HEK293 (cell line): ENCODE measurements at regions not wholly inside any gene's neighbourhood (a gene's known extent, or its start where the extent isn't known, plus 50 kb on each side); places are given as distances from the start of the nearest gene placed in this dataset.
A peak's percentile ranks its signal among the peaks of the same experiment; 100 is the strongest.

Experiments
- CTCF ChIA-PET: fragments of 350-600 bp; formaldehyde crosslinking; extraction: SDS; loops from one replicate; lab custom pipeline; 2021; ENCODE audit warnings: antibody characterized with exemption; lab: Yijun Ruan, JAX
- POLR2A ChIA-PET: fragments of 300-600 bp; formaldehyde crosslinking; extraction: SDS; loops from one replicate; lab custom pipeline; 2020; ENCODE audit warnings: antibody characterized with exemption, inconsistent platforms; lab: Yijun Ruan, JAX
- H3K27ac ChIP-seq: fragments of 200-500 bp; sonication (Bioruptor generic); 2 replicates; pipeline ENCODE4 v1.5.1; 2014; ENCODE audit warnings: low read depth, low read length, control low read depth, inconsistent platforms; ENCODE audit errors: extremely low read depth
- H3K36me3 ChIP-seq, 2 experiments: fragments of 200-500 bp in 1 of 2; sonication (Bioruptor generic) in 1 of 2; 1 replicate in 1 of 2; 2 replicates in 1 of 2; pipeline ENCODE4 v1.5.1; 2014 to 2017; ENCODE audit warnings: inconsistent platforms in 2 of 2, low read length in 2 of 2; ENCODE audit not compliant: control insufficient read depth in 2 of 2, insufficient read depth in 1 of 2
- H3K4me1 ChIP-seq: fragments of 200-500 bp; sonication (Bioruptor generic); 2 replicates; pipeline ENCODE4 v1.5.1; 2014; ENCODE audit warnings: mild to moderate bottlenecking, low read length, inconsistent platforms; ENCODE audit not compliant: control insufficient read depth, insufficient read depth
- H3K4me3 ChIP-seq: 2 replicates; pipeline ENCODE4 v1.5.1; 2011; ENCODE audit warnings: low read depth, mild to moderate bottlenecking, control low read depth, low read length, moderate library complexity
- H3K9me3 ChIP-seq: fragments of 200-500 bp; sonication (Bioruptor generic); 2 replicates; pipeline ENCODE4 v1.5.1; 2014; ENCODE audit warnings: low read depth, low read length, inconsistent platforms; ENCODE audit not compliant: control insufficient read depth, insufficient read depth
- FEZF1 ChIP-seq: fragments of 450-650 bp; formaldehyde crosslinking; IDR thresholded peaks from 2 replicates; pipeline ENCODE4 v1.5.1; 2016; ENCODE audit warnings: missing biosample characterization, missing genetic modification characterization
- KLF8 ChIP-seq: fragments of 450-650 bp; formaldehyde crosslinking; IDR thresholded peaks from 2 replicates; pipeline ENCODE4 v1.5.1; 2016; ENCODE audit warnings: missing biosample characterization, missing genetic modification characterization
- KLF9 ChIP-seq: fragments of 450-650 bp; formaldehyde crosslinking; IDR thresholded peaks from 2 replicates; pipeline ENCODE4 v1.5.1; 2016; ENCODE audit warnings: missing biosample characterization, missing genetic modification characterization, low read depth
- MZF1 ChIP-seq: fragments of 450-650 bp; formaldehyde crosslinking; IDR thresholded peaks from 2 replicates; pipeline ENCODE4 v1.5.1; 2017; ENCODE audit warnings: missing biosample characterization, missing genetic modification characterization, borderline replicate concordance
- PRDM1 ChIP-seq: fragments of 450-650 bp; formaldehyde crosslinking; IDR thresholded peaks from 2 replicates; pipeline ENCODE4; 2016; ENCODE audit warnings: missing biosample characterization, missing genetic modification characterization
- SP3 ChIP-seq: fragments of 450-650 bp; formaldehyde crosslinking; IDR thresholded peaks from 2 replicates; pipeline ENCODE4 v1.5.1; 2016; ENCODE audit warnings: missing biosample characterization, missing genetic modification characterization
- TRIM28 ChIP-seq: IDR thresholded peaks from 2 replicates; pipeline ENCODE4 v1.6.1; 2011; ENCODE audit warnings: low read length, control low read depth, borderline replicate concordance
- ZBTB21 ChIP-seq: fragments of 450-650 bp; formaldehyde crosslinking; IDR thresholded peaks from 2 replicates; pipeline ENCODE4 v1.5.1; 2017; ENCODE audit warnings: missing biosample characterization, missing genetic modification characterization
- ZBTB44 ChIP-seq: fragments of 450-650 bp; IDR thresholded peaks from 2 replicates; pipeline ENCODE4 v1.5.1; 2018; ENCODE audit warnings: missing biosample characterization, mild to moderate bottlenecking, missing genetic modification characterization
- ZFP69B ChIP-seq: fragments of 450-650 bp; formaldehyde crosslinking; IDR thresholded peaks from 2 replicates; pipeline ENCODE4 v1.5.1; 2016; ENCODE audit warnings: missing biosample characterization, missing genetic modification characterization
- ZNF132 ChIP-seq: fragments of 450-650 bp; formaldehyde crosslinking; IDR thresholded peaks from 2 replicates; pipeline ENCODE4 v1.5.1; 2017; ENCODE audit warnings: missing biosample characterization, missing genetic modification characterization, borderline replicate concordance
- ZNF140 ChIP-seq: fragments of 450-650 bp; formaldehyde crosslinking; IDR thresholded peaks from 2 replicates; pipeline ENCODE4 v1.5.1; 2016; ENCODE audit warnings: missing biosample characterization, missing genetic modification characterization
- ZNF169 ChIP-seq: fragments of 450-650 bp; formaldehyde crosslinking; IDR thresholded peaks from 2 replicates; pipeline ENCODE4 v1.5.1; 2016; ENCODE audit warnings: missing biosample characterization, missing genetic modification characterization
- ZNF175 ChIP-seq: fragments of 450-650 bp; formaldehyde crosslinking; IDR thresholded peaks from 2 replicates; pipeline ENCODE4 v1.5.1; 2016; ENCODE audit warnings: missing biosample characterization, missing genetic modification characterization
- ZNF18 ChIP-seq: fragments of 450-650 bp; formaldehyde crosslinking; IDR thresholded peaks from 2 replicates; pipeline ENCODE4 v1.5.1; 2016; ENCODE audit warnings: missing biosample characterization, missing genetic modification characterization
- ZNF24 ChIP-seq: fragments of 450-650 bp; formaldehyde crosslinking; IDR thresholded peaks from 2 replicates; pipeline ENCODE4 v1.5.1; 2016; ENCODE audit warnings: missing biosample characterization, missing genetic modification characterization
- ZNF26 ChIP-seq: fragments of 450-650 bp; formaldehyde crosslinking; IDR thresholded peaks from 2 replicates; pipeline ENCODE4 v1.5.1; 2016; ENCODE audit warnings: missing biosample characterization, missing genetic modification characterization
- ZNF280C ChIP-seq: fragments of 450-650 bp; formaldehyde crosslinking; IDR thresholded peaks from 2 replicates; pipeline ENCODE4 v1.5.1; 2016; ENCODE audit warnings: missing biosample characterization, missing genetic modification characterization
- ZNF292 ChIP-seq: fragments of 450-650 bp; formaldehyde crosslinking; IDR thresholded peaks from 2 replicates; pipeline ENCODE4 v1.5.1; 2016; ENCODE audit warnings: low read depth, missing biosample characterization, missing genetic modification characterization, borderline replicate concordance
- ZNF324 ChIP-seq: fragments of 450-650 bp; formaldehyde crosslinking; IDR thresholded peaks from 2 replicates; pipeline ENCODE4 v1.5.1; 2016; ENCODE audit warnings: missing biosample characterization, missing genetic modification characterization
- ZNF394 ChIP-seq: fragments of 450-650 bp; formaldehyde crosslinking; IDR thresholded peaks from 2 replicates; pipeline ENCODE4 v1.5.1; 2016; ENCODE audit warnings: missing biosample characterization, missing genetic modification characterization, mild to moderate bottlenecking, moderate library complexity, borderline replicate concordance
- ZNF398 ChIP-seq: fragments of 450-650 bp; formaldehyde crosslinking; IDR thresholded peaks from 2 replicates; pipeline ENCODE4 v1.5.1; 2017; ENCODE audit warnings: missing biosample characterization, missing genetic modification characterization
- ZNF416 ChIP-seq: fragments of 450-650 bp; formaldehyde crosslinking; IDR thresholded peaks from 2 replicates; pipeline ENCODE4 v1.5.1; 2016; ENCODE audit warnings: missing biosample characterization, missing genetic modification characterization
- ZNF433 ChIP-seq: fragments of 450-650 bp; formaldehyde crosslinking; IDR thresholded peaks from 2 replicates; pipeline ENCODE4 v1.5.1; 2016; ENCODE audit warnings: missing biosample characterization, missing genetic modification characterization, low read depth
- ZNF624 ChIP-seq: fragments of 450-650 bp; formaldehyde crosslinking; IDR thresholded peaks from 2 replicates; pipeline ENCODE4 v1.5.1; 2017; ENCODE audit warnings: missing biosample characterization, missing genetic modification characterization
- ZSCAN5A ChIP-seq: fragments of 450-650 bp; formaldehyde crosslinking; IDR thresholded peaks from 2 replicates; pipeline ENCODE4 v1.5.1; 2016; ENCODE audit warnings: missing biosample characterization, missing genetic modification characterization

GRCh38 chr2:67842375-67842959, 220.3 kb downstream of the C1D start:
- TF ChIP-seq KLF9 (tag by site-specific recombination) (no peak), ZNF132 (tag by site-specific recombination) (no peak), SP3 (no peak), FEZF1 (tag by site-specific recombination) (no peak), ZNF175 (tag by site-specific recombination) (no peak), ZBTB44 (tag by site-specific recombination) (no peak), ZNF433 (tag by site-specific recombination) (no peak), ZNF292 (no peak), ZNF280C (tag by site-specific recombination) (no peak), ZNF18 (tag by site-specific recombination) (no peak), ZBTB21 (tag by site-specific recombination) (no peak), KLF8 (no peak), ZSCAN5A (tag by site-specific recombination) (no peak), ZNF324 (tag by site-specific recombination) (no peak), ZNF624 (tag by site-specific recombination) (no peak), TRIM28 (no peak)
- TF ChIP-seq, all 188 proteins: peak for 0
- no peaks in the 10 kb centered on the region for H3K9me3 ChIP-seq
- no peaks in the 10 kb centered on the region for H3K36me3 ChIP-seq
- H3K4me3 ChIP-seq = no peak overlapping the region
- ChIA-PET CTCF (interaction anchor here (0.5 to 5.1 kb wide), 6 partner anchors 108 to 1414 kb away, joined by 3 to 23 read pairs (median 4); no protein-coding TSS in a partner anchor), POLR2A (no interaction called here)
- peaks cover 7% of the 10 kb centered on the region for H3K4me1 ChIP-seq
- no peak overlapping the region for H3K27ac ChIP-seq

- H3K27ac ChIP-seq = no peak overlapping the region
- H3K4me1 ChIP-seq = peaks cover 7% of the 10 kb centered on the region
- no peak overlapping the region for H3K4me3 ChIP-seq
- H3K9me3 ChIP-seq = no peaks in the 10 kb centered on the region
- CTCF ChIA-PET = interaction anchor here (0.5 to 5.1 kb wide), 3 partner anchors 185 to 305 kb away, joined by 3 to 23 read pairs (median 3); no protein-coding TSS in a partner anchor
- H3K36me3 ChIP-seq = no peaks in the 10 kb centered on the region
- POLR2A ChIA-PET = no interaction called here
- TF ChIP-seq ZNF398 (tag by site-specific recombination) (peak; percentile 31; the same call in 1 of the 2 replicates), ZNF140 (tag by site-specific recombination) (no peak), ZNF169 (tag by site-specific recombination) (peak; percentile 91), ZNF175 (tag by site-specific recombination) (no peak), ZFP69B (no peak), MZF1 (tag by site-specific recombination) (no peak), ZNF394 (no peak), ZNF26 (tag by site-specific recombination) (no peak), ZNF24 (tag by site-specific recombination) (no peak), ZNF416 (no peak), PRDM1 (tag by site-specific recombination) (peak; percentile 99)
These were observed 218.7 kb downstream of the C1D start for GRCh38 chr2:67844024-67844540.
